ENCODE measurements at regions not wholly inside any gene's neighbourhood (a gene's known extent, or its start where the extent isn't known, plus 50 kb on each side); places are given as distances from the start of the nearest gene placed in this dataset.

- Histone ChIP-seq H3K56ac (ENCODE audit: extremely low read depth, insufficient read depth, low read length) (no peak overlapping the region), H3K36me3 (ENCODE audit: control insufficient read depth, insufficient read depth, low read length) (no peaks in the 10 kb centered on the region), H3K4ac (ENCODE audit: low read depth, low read length) (no peak overlapping the region), H3K9ac (ENCODE audit: low read depth, low read length) (no peak overlapping the region), H3K27ac (ENCODE audit: insufficient read depth, low read length) (no peak overlapping the region), H3K23ac (ENCODE audit: low read depth, low read length) (no peak overlapping the region), H2BK5ac (ENCODE audit: low read depth, low read length, poor library complexity, severe bottlenecking) (no peak overlapping the region), H3K4me3 (ENCODE audit: insufficient read depth, low read depth, low read length) (no peak overlapping the region), H3K9me3 (ENCODE audit: control insufficient read depth, insufficient read depth, low read length) (no peaks in the 10 kb centered on the region), H4K8ac (ENCODE audit: low read depth in 2 of 2, low read length in 2 of 2) (no peak overlapping the region), H3K9me1 (ENCODE audit: insufficient read depth, low read length) (no peaks in the 10 kb centered on the region), H4K20me1 (ENCODE audit: insufficient read depth, low read length) (no peaks in the 10 kb centered on the region), H3K4me1 (ENCODE audit: control insufficient read depth, insufficient read depth, low read length) (no peaks in the 10 kb centered on the region), H2BK20ac (ENCODE audit: low read depth, low read length) (no peak overlapping the region), H2BK120ac (ENCODE audit: low read depth, low read length) (no peak overlapping the region), H2AK9ac (replicated peaks; ENCODE audit: low read depth, low read length, poor library complexity) (no peak overlapping the region), H3K79me1 (ENCODE audit: low read depth in 1 of 2, low read length in 2 of 2) (no peaks in the 10 kb centered on the region), H4K91ac (ENCODE audit: insufficient read depth, low read depth, low read length) (no peak overlapping the region), H2AFZ (replicated peaks; ENCODE audit: low read length, poor library complexity) (no peak overlapping the region), H3K14ac (replicated peaks; ENCODE audit: low read depth, low read length) (no peak overlapping the region), H3K4me2 (ENCODE audit: low read depth, low read length) (no peak overlapping the region), H3K18ac (ENCODE audit: low read depth, low read length) (no peak overlapping the region), H2AK5ac (ENCODE audit: low read depth, low read length) (no peak overlapping the region), H3K27me3 (ENCODE audit: control insufficient read depth, insufficient read depth, low read length) (no peaks in the 10 kb centered on the region), H4K5ac (ENCODE audit: low read depth, low read length) (no peak overlapping the region), H2BK15ac (ENCODE audit: low read depth, low read length) (no peak overlapping the region)
- ChIA-PET CTCF (no interaction called here), POLR2A (ENCODE audit: unreplicated experiment) (no interaction called here)
- dilution Hi-C loops (cut with HindIII; ENCODE audit: low sequenced_read_pairs, unreplicated experiment), result no loop called here
- DNase-seq (no peak), ATAC-seq (ENCODE audit: low read depth) (no peak)
- no TSS peak for BruUV-seq (replicated peaks)
- in situ Hi-C loops (cut with MboI; ENCODE audit: low sequenced_read_pairs), result no loop called here
- no peak for TF ChIP-seq RFX5 (IDR thresholded peaks at IDR 0.05; ENCODE audit: low read depth, low read length)
- no peak for TF ChIP-seq CHD1 (IDR thresholded peaks at IDR 0.05; ENCODE audit: low read depth, low read length)
- no peak for TF ChIP-seq CEBPB (IDR thresholded peaks at IDR 0.05; ENCODE audit: low read depth, low read length)
- no peak for TF ChIP-seq MAZ (IDR thresholded peaks at IDR 0.05; ENCODE audit: borderline replicate concordance, low read depth, low read length)
- no peak for TF ChIP-seq MAFK (IDR thresholded peaks at IDR 0.05; ENCODE audit: low read depth, low read length)
- TF ChIP-seq USF2 (IDR thresholded peaks at IDR 0.05; ENCODE audit: low read depth, low read length), result no peak
- intact Hi-C loops (cut with micrococcal nuclease), result no loop called here
- no CpG with 5 or more reads among the region's 4 CpGs for WGBS, 2 experiments (ENCODE audit: extremely low coverage in 2 of 2, insufficient read length in 1 of 2)
Observed at GRCh38 chr21:15229390-15229789, 164.6 kb upstream of the NRIP1 start.

Data from IMR-90 (cell line).